ENCODE measurements at regions not wholly inside any gene's neighbourhood (a gene's known extent, or its start where the extent isn't known, plus 50 kb on each side); places are given as distances from the start of the nearest gene placed in this dataset.

GRCh38 chr10:33955676-33956075, 621.2 kb upstream of the NRP1 start:
- DNase-seq: no peak

GRCh38 chr10:33952692-33953360, 618.4 kb upstream of the NRP1 start:
- DNase-seq: no peak

- no peak for DNase-seq
Observed at GRCh38 chr10:33950206-33950605, 615.7 kb upstream of the NRP1 start.

- DNase-seq: no peak
Observed at GRCh38 chr10:33947544-33947943, 613.1 kb upstream of the NRP1 start.

- no peak for DNase-seq
Observed at GRCh38 chr10:33945051-33945450, 610.6 kb upstream of the NRP1 start.

- no peak for DNase-seq
Observed at GRCh38 chr10:33942508-33942907, 608.0 kb upstream of the NRP1 start.

GRCh38 chr10:33939892-33940291, 605.4 kb upstream of the NRP1 start:
- DNase-seq: no peak

GRCh38 chr10:33939410-33939809, 604.9 kb upstream of the NRP1 start:
- DNase-seq: no peak

GRCh38 chr10:33938001-33938400, 603.5 kb upstream of the NRP1 start:
- DNase-seq: no peak

GRCh38 chr10:33937036-33937730, 602.7 kb upstream of the NRP1 start:
- no peak for DNase-seq

- no peak for DNase-seq
Observed at GRCh38 chr10:33935350-33935749, 600.9 kb upstream of the NRP1 start.

- no peak for DNase-seq
Observed at GRCh38 chr10:33930079-33930478, 595.6 kb upstream of the NRP1 start.

- no peak for DNase-seq
Observed at GRCh38 chr10:33927347-33927746, 592.9 kb upstream of the NRP1 start.

GRCh38 chr10:33921970-33922605, 587.6 kb upstream of the NRP1 start:
- no peak for DNase-seq

GRCh38 chr10:33920351-33920750, 585.9 kb upstream of the NRP1 start:
- no peak for DNase-seq

- DNase-seq: no peak
Observed at GRCh38 chr10:33919244-33919643, 584.8 kb upstream of the NRP1 start.

- peak; percentile 6 for DNase-seq
Observed at GRCh38 chr10:33917069-33917780, 582.8 kb upstream of the NRP1 start.

- no peak for DNase-seq
Observed at GRCh38 chr10:33914746-33915145, 580.3 kb upstream of the NRP1 start.

- no peak for DNase-seq
Observed at GRCh38 chr10:33913194-33913593, 578.7 kb upstream of the NRP1 start.

GRCh38 chr10:33909476-33909875, 575.0 kb upstream of the NRP1 start:
- DNase-seq: peak; percentile 30

GRCh38 chr10:33901166-33901565, 566.7 kb upstream of the NRP1 start:
- DNase-seq: peak; percentile 3

GRCh38 chr10:33900596-33900995, 566.1 kb upstream of the NRP1 start:
- DNase-seq: no peak

Data from skin of body (tissue), 1 donor.